ENCODE measurements at regions not wholly inside any gene's neighbourhood (a gene's known extent, or its start where the extent isn't known, plus 50 kb on each side); places are given as distances from the start of the nearest gene placed in this dataset.
"Not testable (repeated sequence)": the region's sequence is repeated elsewhere in the genome, so short reads cannot be mapped to it uniquely, and the experiment has no call there.

GRCh38 chr12:87556985-87557384 is 472.2 kb downstream of the C12orf50 start:
- no peaks in the 10 kb centered on the region for H4K20me1 ChIP-seq (ENCODE audit: control insufficient read depth, insufficient read depth, low read depth, low read length)
- H3K4me3 ChIP-seq (ENCODE audit: low read length), result no peak overlapping the region
- H3K4me1 ChIP-seq (ENCODE audit: control insufficient read depth, low read length), result no peaks in the 10 kb centered on the region
- no peaks in the 10 kb centered on the region for H3K36me3 ChIP-seq (ENCODE audit: control insufficient read depth, low read length)
- no peaks in the 10 kb centered on the region for H3K27me3 ChIP-seq (ENCODE audit: control insufficient read depth, low read length)
- no peak overlapping the region for H3K27ac ChIP-seq (ENCODE audit: low read depth, low read length)
- H3F3A ChIP-seq (ENCODE audit: control insufficient read depth, insufficient read depth), result no peaks in the 10 kb centered on the region
- no peaks in the 10 kb centered on the region for H3K9me2 ChIP-seq (replicated peaks; ENCODE audit: control insufficient read depth, low read length)
- no peaks in the 10 kb centered on the region for H3K9me3 ChIP-seq (ENCODE audit: control insufficient read depth, insufficient read depth, low read length)
- no peaks in the 10 kb centered on the region for H3K79me2 ChIP-seq (ENCODE audit: control insufficient read depth, low read length)
- no peak for TF ChIP-seq CTCF (IDR thresholded peaks at IDR 0.05; ENCODE audit: low read depth, low read length, poor library complexity, severe bottlenecking)
- TF ChIP-seq EZH2phosphoT487 (IDR thresholded peaks at IDR 0.05; ENCODE audit: borderline replicate concordance, low read length), result no peak
- no peak overlapping the region for H3K4me2 ChIP-seq (ENCODE audit: low read length)

GRCh38 chr12:87531213-87531612 is 498.0 kb downstream of the C12orf50 start:
- H3K27ac ChIP-seq (ENCODE audit: low read depth, low read length); H4K20me1 ChIP-seq (ENCODE audit: control insufficient read depth, insufficient read depth, low read depth, low read length); H3K36me3 ChIP-seq (ENCODE audit: control insufficient read depth, low read length); H3F3A ChIP-seq (ENCODE audit: control insufficient read depth, insufficient read depth); H3K4me1 ChIP-seq (ENCODE audit: control insufficient read depth, low read length); H3K9me3 ChIP-seq (ENCODE audit: control insufficient read depth, insufficient read depth, low read length); H3K79me2 ChIP-seq (ENCODE audit: control insufficient read depth, low read length); H3K27me3 ChIP-seq (ENCODE audit: control insufficient read depth, low read length); H3K9me2 ChIP-seq (replicated peaks; ENCODE audit: control insufficient read depth, low read length); H3K4me2 ChIP-seq (ENCODE audit: low read length); H3K4me3 ChIP-seq (ENCODE audit: low read length): not testable (repeated sequence)

- TF ChIP-seq CTCF (IDR thresholded peaks at IDR 0.05; ENCODE audit: low read depth, low read length, poor library complexity, severe bottlenecking) (no peak), EZH2phosphoT487 (IDR thresholded peaks at IDR 0.05; ENCODE audit: borderline replicate concordance, low read length) (no peak)
- no peaks in the 10 kb centered on the region for H3K4me1 ChIP-seq (ENCODE audit: control insufficient read depth, low read length)
- H3K9me3 ChIP-seq (ENCODE audit: control insufficient read depth, insufficient read depth, low read length), result no peaks in the 10 kb centered on the region
- H3K9me2 ChIP-seq (replicated peaks; ENCODE audit: control insufficient read depth, low read length), result no peaks in the 10 kb centered on the region
- no peaks in the 10 kb centered on the region for H3K27me3 ChIP-seq (ENCODE audit: control insufficient read depth, low read length)
- H4K20me1 ChIP-seq (ENCODE audit: control insufficient read depth, insufficient read depth, low read depth, low read length), result no peaks in the 10 kb centered on the region
- no peaks in the 10 kb centered on the region for H3K36me3 ChIP-seq (ENCODE audit: control insufficient read depth, low read length)
- H3K79me2 ChIP-seq (ENCODE audit: control insufficient read depth, low read length), result no peaks in the 10 kb centered on the region
- H3F3A ChIP-seq (ENCODE audit: control insufficient read depth, insufficient read depth), result no peaks in the 10 kb centered on the region
- H3K4me3 ChIP-seq (ENCODE audit: low read length), result no peak overlapping the region
- H3K27ac ChIP-seq (ENCODE audit: low read depth, low read length), result no peak overlapping the region
- no peak overlapping the region for H3K4me2 ChIP-seq (ENCODE audit: low read length)
These were observed 499.8 kb downstream of the C12orf50 start for GRCh38 chr12:87529413-87529812.

- TF ChIP-seq CTCF (IDR thresholded peaks at IDR 0.05; ENCODE audit: low read depth, low read length, poor library complexity, severe bottlenecking) (no peak), EZH2phosphoT487 (IDR thresholded peaks at IDR 0.05; ENCODE audit: borderline replicate concordance, low read length) (no peak)
- H3K9me2 ChIP-seq (replicated peaks; ENCODE audit: control insufficient read depth, low read length), result no peaks in the 10 kb centered on the region
- H3K9me3 ChIP-seq (ENCODE audit: control insufficient read depth, insufficient read depth, low read length), result no peaks in the 10 kb centered on the region
- no peaks in the 10 kb centered on the region for H3K36me3 ChIP-seq (ENCODE audit: control insufficient read depth, low read length)
- H3K27me3 ChIP-seq (ENCODE audit: control insufficient read depth, low read length), result no peaks in the 10 kb centered on the region
- H3K4me2 ChIP-seq (ENCODE audit: low read length), result no peak overlapping the region
- H3K4me3 ChIP-seq (ENCODE audit: low read length), result no peak overlapping the region
- no peak overlapping the region for H3K27ac ChIP-seq (ENCODE audit: low read depth, low read length)
- H3K4me1 ChIP-seq (ENCODE audit: control insufficient read depth, low read length), result no peaks in the 10 kb centered on the region
- H4K20me1 ChIP-seq (ENCODE audit: control insufficient read depth, insufficient read depth, low read depth, low read length), result no peaks in the 10 kb centered on the region
- no peaks in the 10 kb centered on the region for H3F3A ChIP-seq (ENCODE audit: control insufficient read depth, insufficient read depth)
- H3K79me2 ChIP-seq (ENCODE audit: control insufficient read depth, low read length), result no peaks in the 10 kb centered on the region
These were observed 508.2 kb downstream of the C12orf50 start for GRCh38 chr12:87520968-87521367.

Measured in DOHH2 (cell line).